ENCODE measurements at regions not wholly inside any gene's neighbourhood (a gene's known extent, or its start where the extent isn't known, plus 50 kb on each side); places are given as distances from the start of the nearest gene placed in this dataset.
"Not testable (repeated sequence)": the region's sequence is repeated elsewhere in the genome, so short reads cannot be mapped to it uniquely, and the experiment has no call there.

GRCh38 chr17:53749178-53749577 lies 73.5 kb upstream of the KIF2B start:
- Histone ChIP-seq H3K36me3 (ENCODE audit: control insufficient read depth, insufficient read depth, low read length) (no peaks in the 10 kb centered on the region), H3K9me3 (ENCODE audit: control insufficient read depth, insufficient read depth, low read depth, low read length) (no peaks in the 10 kb centered on the region), H3K4me3 (replicated peaks in 1 of 4; ENCODE audit: control extremely low read depth in 1 of 4, insufficient read depth in 1 of 4, low read depth in 3 of 4, low read length in 4 of 4) (no peak overlapping the region), H3K27ac (ENCODE audit: insufficient read depth, low read length) (no peak overlapping the region), H3K4me2 (ENCODE audit: extremely low read depth, insufficient read depth, low read length) (peak overlapping the region; percentile 35), H3K4me1 (ENCODE audit: control insufficient read depth, extremely low read depth, insufficient read depth, low read length) (no peaks in the 10 kb centered on the region), H2AFZ (ENCODE audit: low read length) (no peak overlapping the region), H3K9ac (ENCODE audit: insufficient read depth, low read length) (no peak overlapping the region), H3K79me2 (ENCODE audit: control insufficient read depth, insufficient read depth, low read length) (no peaks in the 10 kb centered on the region), H4K20me1 (ENCODE audit: control insufficient read depth, extremely low read depth, insufficient read depth, low read length) (no peaks in the 10 kb centered on the region), H3K27me3 (ENCODE audit: control insufficient read depth, insufficient read depth, low read length) (no peaks in the 10 kb centered on the region)
- TF ChIP-seq CTCF (conservative IDR thresholded peaks at IDR 0.05 in 1 of 2, IDR thresholded peaks at IDR 0.05 in 1 of 2; ENCODE audit: low read depth in 1 of 2, low read length in 2 of 2) (no peak), EZH2 (IDR thresholded peaks at IDR 0.05; ENCODE audit: low read length, missing control alignments) (no peak)
- DNase-seq (ENCODE audit: low read depth in 2 of 2) = peak; percentile 69 to 73

GRCh38 chr17:53748159-53748820 lies 74.4 kb upstream of the KIF2B start:
- not testable (repeated sequence) for H3K27ac ChIP-seq (ENCODE audit: insufficient read depth, low read length); H3K9me3 ChIP-seq (ENCODE audit: control insufficient read depth, insufficient read depth, low read depth, low read length); H3K4me1 ChIP-seq (ENCODE audit: control insufficient read depth, extremely low read depth, insufficient read depth, low read length); H3K4me3 ChIP-seq (replicated peaks in 1 of 4; ENCODE audit: control extremely low read depth in 1 of 4, insufficient read depth in 1 of 4, low read depth in 3 of 4, low read length in 4 of 4); H4K20me1 ChIP-seq (ENCODE audit: control insufficient read depth, extremely low read depth, insufficient read depth, low read length); H3K27me3 ChIP-seq (ENCODE audit: control insufficient read depth, insufficient read depth, low read length); H3K79me2 ChIP-seq (ENCODE audit: control insufficient read depth, insufficient read depth, low read length); H2AFZ ChIP-seq (ENCODE audit: low read length); H3K9ac ChIP-seq (ENCODE audit: insufficient read depth, low read length); H3K36me3 ChIP-seq (ENCODE audit: control insufficient read depth, insufficient read depth, low read length); H3K4me2 ChIP-seq (ENCODE audit: extremely low read depth, insufficient read depth, low read length); DNase-seq (ENCODE audit: low read depth in 2 of 2)

- Histone ChIP-seq H3K4me2 (ENCODE audit: extremely low read depth, insufficient read depth, low read length) (no peak overlapping the region), H4K20me1 (ENCODE audit: control insufficient read depth, extremely low read depth, insufficient read depth, low read length) (no peaks in the 10 kb centered on the region), H3K9ac (ENCODE audit: insufficient read depth, low read length) (no peak overlapping the region), H3K4me3 (replicated peaks in 1 of 4; ENCODE audit: control extremely low read depth in 1 of 4, insufficient read depth in 1 of 4, low read depth in 3 of 4, low read length in 4 of 4) (no peak overlapping the region), H3K4me1 (ENCODE audit: control insufficient read depth, extremely low read depth, insufficient read depth, low read length) (no peaks in the 10 kb centered on the region), H3K36me3 (ENCODE audit: control insufficient read depth, insufficient read depth, low read length) (no peaks in the 10 kb centered on the region), H2AFZ (ENCODE audit: low read length) (no peak overlapping the region), H3K27ac (ENCODE audit: insufficient read depth, low read length) (no peak overlapping the region), H3K79me2 (ENCODE audit: control insufficient read depth, insufficient read depth, low read length) (no peaks in the 10 kb centered on the region), H3K9me3 (ENCODE audit: control insufficient read depth, insufficient read depth, low read depth, low read length) (no peaks in the 10 kb centered on the region), H3K27me3 (ENCODE audit: control insufficient read depth, insufficient read depth, low read length) (no peaks in the 10 kb centered on the region)
- TF ChIP-seq CTCF (conservative IDR thresholded peaks at IDR 0.05 in 1 of 2, IDR thresholded peaks at IDR 0.05 in 1 of 2; ENCODE audit: low read depth in 1 of 2, low read length in 2 of 2) (no peak), EZH2 (IDR thresholded peaks at IDR 0.05; ENCODE audit: low read length, missing control alignments) (no peak)
- DNase-seq (ENCODE audit: low read depth in 2 of 2) = no peak
Observed at GRCh38 chr17:53740312-53740711, 82.4 kb upstream of the KIF2B start.
